ENCODE measurements at regions not wholly inside any gene's neighbourhood (a gene's known extent, or its start where the extent isn't known, plus 50 kb on each side); places are given as distances from the start of the nearest gene placed in this dataset.

GRCh38 chr11:100556781-100557180 lies 130.3 kb upstream of the ARHGAP42 start:
- Histone ChIP-seq H4K5ac (ENCODE audit: insufficient read length, low read depth, low read length) (no peak overlapping the region), H2BK5ac (ENCODE audit: low read depth, low read length) (no peak overlapping the region), H3K23ac (ENCODE audit: insufficient read length) (no peak overlapping the region), H3K79me1 (ENCODE audit: low read depth, low read length) (no peaks in the 10 kb centered on the region), H4K20me1 (replicated peaks in 1 of 2; ENCODE audit: control insufficient read depth in 1 of 2, insufficient read depth in 2 of 2, low read length in 2 of 2) (no peaks in the 10 kb centered on the region), H2AK5ac (ENCODE audit: low read depth, low read length) (no peak overlapping the region), H4K8ac (ENCODE audit: extremely low read depth, insufficient read depth, low read length) (no peak overlapping the region), H3K36me3 (ENCODE audit: control insufficient read depth in 2 of 4, insufficient read depth in 4 of 4, low read length in 3 of 4) (no peaks in the 10 kb centered on the region), H3K27ac (ENCODE audit: low read depth, low read length) (no peak overlapping the region), H3K23me2 (ENCODE audit: low read depth, low read length) (no peaks in the 10 kb centered on the region; the same call in 1 of the 2 replicates), H3K4me1 (replicated peaks in 1 of 4; ENCODE audit: control insufficient read depth in 3 of 4, insufficient read depth in 4 of 4, low read length in 3 of 4) (peaks cover 3 to 12% (median 5%) of the 10 kb centered on the region in 4 experiments), H2BK20ac (ENCODE audit: low read length) (no peak overlapping the region), H3K79me2 (ENCODE audit: control insufficient read depth in 1 of 2, insufficient read depth in 2 of 2, low read length in 2 of 2) (no peaks in the 10 kb centered on the region), H3K4me2 (ENCODE audit: insufficient read depth in 1 of 2, low read depth in 2 of 2, low read length in 2 of 2) (no peak overlapping the region), H2BK15ac (ENCODE audit: low read length) (no peak overlapping the region), H3K56ac (replicated peaks; ENCODE audit: insufficient read length, low read depth, low read length) (no peak overlapping the region), H3K4ac (replicated peaks; ENCODE audit: insufficient read length, low read depth, low read length) (no peak overlapping the region), H2BK120ac (replicated peaks; ENCODE audit: low read depth, low read length) (no peak overlapping the region), H3K4me3 (ENCODE audit: extremely low read depth in 1 of 4, insufficient read depth in 2 of 4, low read depth in 3 of 4, low read length in 4 of 4) (no peak overlapping the region), H3K27me3 (replicated peaks in 1 of 4; ENCODE audit: control insufficient read depth in 3 of 4, extremely low read depth in 1 of 4, insufficient read depth in 3 of 4, low read length in 3 of 4) (no peaks in the 10 kb centered on the region), H3K18ac (ENCODE audit: extremely low read depth, low read length) (no peak overlapping the region), H3K14ac (ENCODE audit: insufficient read length) (no peak overlapping the region), H4K91ac (replicated peaks; ENCODE audit: insufficient read length, low read length) (no peak overlapping the region), H3K9ac (replicated peaks in 1 of 4; ENCODE audit: extremely low read depth in 1 of 4, low read depth in 3 of 4, low read length in 3 of 4) (no peak overlapping the region), H2BK12ac (ENCODE audit: low read depth, low read length) (no peak overlapping the region), H3K9me3 (ENCODE audit: insufficient read depth in 2 of 2, low read depth in 1 of 2, low read length in 1 of 2) (no peaks in the 10 kb centered on the region), H2AFZ (ENCODE audit: low read length) (no peak overlapping the region)
- TF ChIP-seq MAFK (IDR thresholded peaks at IDR 0.05; ENCODE audit: low read depth, low read length) = no peak
- TF ChIP-seq POU5F1 (IDR thresholded peaks at IDR 0.05; ENCODE audit: low read depth, low read length) = no peak
- no peak for TF ChIP-seq CTBP2 (IDR thresholded peaks at IDR 0.05; ENCODE audit: borderline replicate concordance, insufficient read depth, insufficient read length, low read length)
- no peak for TF ChIP-seq FOSL1 (IDR thresholded peaks at IDR 0.05; ENCODE audit: insufficient read depth, low read depth, low read length)
- no peak for TF ChIP-seq RFX5 (IDR thresholded peaks at IDR 0.05; ENCODE audit: borderline replicate concordance, low read depth, low read length)
- TF ChIP-seq SUZ12 (IDR thresholded peaks at IDR 0.05; ENCODE audit: low read length) = no peak
- TF ChIP-seq POLR2AphosphoS5 (IDR thresholded peaks at IDR 0.05; ENCODE audit: low read depth, low read length) = no peak
- TF ChIP-seq BACH1 (IDR thresholded peaks at IDR 0.05; ENCODE audit: low read length) = no peak
- no peak for TF ChIP-seq NANOG (IDR thresholded peaks at IDR 0.05; ENCODE audit: insufficient read depth, low read depth, low read length, poor library complexity, severe bottlenecking)
- TF ChIP-seq RBBP5 (IDR thresholded peaks at IDR 0.05; ENCODE audit: borderline replicate concordance, low read depth, low read length) = no peak
- DNase-seq (ENCODE audit: low read depth in 1 of 2, low spot score in 2 of 2) (no peak), FAIRE-seq (no peak)
- CTCF ChIA-PET (ENCODE audit: partially characterized antibody) = interaction anchor here (0.7 to 1.0 kb wide), 2 partner anchors 20 to 31 kb away, joined by 3 read pairs; no protein-coding TSS in a partner anchor
- POLR2A ChIA-PET (ENCODE audit: partially characterized antibody) = no interaction called here
- 96% methylated on average over 1 of the region's 1 CpG; no CpG with 5 or more reads in 1 of the 2 experiments for WGBS, 2 experiments (ENCODE audit: extremely low coverage in 1 of 2, insufficient coverage in 1 of 2, insufficient read length in 1 of 2, insufficient replicate concordance in 2 of 2, low coverage in 1 of 2, low lambda C conversion rate in 2 of 2, missing lambda C conversion rate in 1 of 2)
